ENCODE measurements at regions not wholly inside any gene's neighbourhood (a gene's known extent, or its start where the extent isn't known, plus 50 kb on each side); places are given as distances from the start of the nearest gene placed in this dataset.

DNA sequence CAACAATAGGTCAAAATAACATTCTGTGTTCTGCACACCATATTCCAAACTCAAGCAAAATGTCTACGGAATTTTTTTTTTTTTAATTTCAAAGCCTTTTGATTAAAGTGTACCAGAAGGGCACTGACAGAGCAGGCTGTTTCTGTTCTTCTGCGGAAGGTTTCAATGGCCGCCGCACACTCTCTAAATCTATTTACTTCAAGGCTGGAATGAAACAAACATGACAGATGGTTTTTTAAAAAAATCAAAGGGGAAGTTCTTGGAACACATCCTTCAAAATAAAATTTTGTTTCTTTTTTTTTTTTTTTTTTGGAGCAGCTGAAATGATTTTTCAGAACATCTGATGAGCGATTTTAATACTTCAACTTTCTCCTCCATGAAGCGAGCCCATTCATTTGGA, 259.1 kb downstream of the TXNL1 start (continued):
- TF ChIP-seq ASH2L (IDR thresholded peaks at IDR 0.05; ENCODE audit: borderline replicate concordance, low read depth) (no peak), NFYA (IDR thresholded peaks at IDR 0.05; ENCODE audit: borderline replicate concordance, low read depth, low read length) (no peak)

DNA sequence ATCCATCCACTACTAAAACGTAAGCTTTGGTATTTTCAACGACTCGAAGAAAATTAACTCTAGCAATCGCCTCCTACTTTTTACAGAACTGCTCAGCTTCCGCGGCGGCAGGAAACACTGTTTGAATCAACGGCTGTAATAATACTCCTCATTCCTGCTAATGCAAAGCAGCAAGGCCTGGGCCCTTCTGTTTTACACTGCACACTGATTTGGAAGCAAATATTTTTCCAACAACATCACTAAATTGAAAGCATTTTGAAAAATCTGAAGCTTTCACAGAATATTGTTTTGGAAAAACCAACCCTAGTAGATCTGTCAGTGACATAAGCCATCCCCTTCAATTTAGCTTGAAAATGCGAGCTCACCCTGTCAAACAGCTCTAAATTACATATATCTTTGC, 261.2 kb downstream of the TXNL1 start:
- ChIA-PET POLR2A (no interaction called here), SMC1A (ENCODE audit: uncharacterized antibody, unreplicated experiment) (interaction anchor here (0.6 to 1.4 kb wide), 5 partner anchors 10 to 1686 kb away, joined by 3 to 4 read pairs (median 3); no protein-coding TSS in a partner anchor), RAD21 (ENCODE audit: unreplicated experiment) (no interaction called here), CTCF (interaction anchor here (0.6 kb wide), 1 partner anchor 19 kb away, joined by 3 read pairs; no protein-coding TSS in a partner anchor)
- Histone ChIP-seq H3K27me3 (replicated peaks in 1 of 2; ENCODE audit: control insufficient read depth in 2 of 2, insufficient read depth in 2 of 2, low read length in 1 of 2) (no peaks in the 10 kb centered on the region), H3K36me3 (ENCODE audit: control insufficient read depth in 2 of 2, insufficient read depth in 2 of 2, low read length in 1 of 2) (no peaks in the 10 kb centered on the region), H3K9me3 (replicated peaks; ENCODE audit: control insufficient read depth, insufficient read depth, low read length) (no peaks in the 10 kb centered on the region), H3K27ac (ENCODE audit: control insufficient read depth, insufficient read depth) (no peak overlapping the region), H3K4me2 (ENCODE audit: control insufficient read depth, insufficient read depth) (no peak overlapping the region), H4K20me1 (ENCODE audit: control insufficient read depth, insufficient read depth) (no peaks in the 10 kb centered on the region), H3K4me1 (ENCODE audit: control insufficient read depth, insufficient read depth, low read length) (no peaks in the 10 kb centered on the region), H3K4me3 (no peak overlapping the region), H2AFZ (ENCODE audit: control insufficient read depth, low read depth, low read length) (no peak overlapping the region), H3K9ac (ENCODE audit: control insufficient read depth, insufficient read depth, low read length) (no peak overlapping the region), H3K79me2 (ENCODE audit: control insufficient read depth, insufficient read depth, low read length) (no peaks in the 10 kb centered on the region)
- no TSS peak for BruUV-seq (replicated peaks)
- in situ Hi-C loops (cut with MboI) (no loop called here), intact Hi-C loops (cut with micrococcal nuclease; ENCODE audit: unreplicated experiment) (no loop called here)
- TF ChIP-seq FOXK2 (IDR thresholded peaks at IDR 0.05) = no peak
- TF ChIP-seq CHD2 (IDR thresholded peaks at IDR 0.05; ENCODE audit: borderline replicate concordance, low read depth, low read length) = no peak
- no peak for TF ChIP-seq MTA2 (IDR thresholded peaks at IDR 0.05; ENCODE audit: low read depth)
- TF ChIP-seq, protein P1, sequence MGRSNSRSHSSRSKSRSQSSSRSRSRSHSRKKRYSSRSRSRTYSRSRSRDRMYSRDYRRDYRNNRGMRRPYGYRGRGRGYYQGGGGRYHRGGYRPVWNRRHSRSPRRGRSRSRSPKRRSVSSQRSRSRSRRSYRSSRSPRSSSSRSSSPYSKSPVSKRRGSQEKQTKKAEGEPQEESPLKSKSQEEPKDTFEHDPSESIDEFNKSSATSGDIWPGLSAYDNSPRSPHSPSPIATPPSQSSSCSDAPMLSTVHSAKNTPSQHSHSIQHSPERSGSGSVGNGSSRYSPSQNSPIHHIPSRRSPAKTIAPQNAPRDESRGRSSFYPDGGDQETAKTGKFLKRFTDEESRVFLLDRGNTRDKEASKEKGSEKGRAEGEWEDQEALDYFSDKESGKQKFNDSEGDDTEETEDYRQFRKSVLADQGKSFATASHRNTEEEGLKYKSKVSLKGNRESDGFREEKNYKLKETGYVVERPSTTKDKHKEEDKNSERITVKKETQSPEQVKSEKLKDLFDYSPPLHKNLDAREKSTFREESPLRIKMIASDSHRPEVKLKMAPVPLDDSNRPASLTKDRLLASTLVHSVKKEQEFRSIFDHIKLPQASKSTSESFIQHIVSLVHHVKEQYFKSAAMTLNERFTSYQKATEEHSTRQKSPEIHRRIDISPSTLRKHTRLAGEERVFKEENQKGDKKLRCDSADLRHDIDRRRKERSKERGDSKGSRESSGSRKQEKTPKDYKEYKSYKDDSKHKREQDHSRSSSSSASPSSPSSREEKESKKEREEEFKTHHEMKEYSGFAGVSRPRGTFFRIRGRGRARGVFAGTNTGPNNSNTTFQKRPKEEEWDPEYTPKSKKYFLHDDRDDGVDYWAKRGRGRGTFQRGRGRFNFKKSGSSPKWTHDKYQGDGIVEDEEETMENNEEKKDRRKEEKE (IDR thresholded peaks at IDR 0.05) = no peak
- no peak for TF ChIP-seq SP1 (IDR thresholded peaks at IDR 0.05; ENCODE audit: low read depth, low read length)
- TF ChIP-seq, protein P2, sequence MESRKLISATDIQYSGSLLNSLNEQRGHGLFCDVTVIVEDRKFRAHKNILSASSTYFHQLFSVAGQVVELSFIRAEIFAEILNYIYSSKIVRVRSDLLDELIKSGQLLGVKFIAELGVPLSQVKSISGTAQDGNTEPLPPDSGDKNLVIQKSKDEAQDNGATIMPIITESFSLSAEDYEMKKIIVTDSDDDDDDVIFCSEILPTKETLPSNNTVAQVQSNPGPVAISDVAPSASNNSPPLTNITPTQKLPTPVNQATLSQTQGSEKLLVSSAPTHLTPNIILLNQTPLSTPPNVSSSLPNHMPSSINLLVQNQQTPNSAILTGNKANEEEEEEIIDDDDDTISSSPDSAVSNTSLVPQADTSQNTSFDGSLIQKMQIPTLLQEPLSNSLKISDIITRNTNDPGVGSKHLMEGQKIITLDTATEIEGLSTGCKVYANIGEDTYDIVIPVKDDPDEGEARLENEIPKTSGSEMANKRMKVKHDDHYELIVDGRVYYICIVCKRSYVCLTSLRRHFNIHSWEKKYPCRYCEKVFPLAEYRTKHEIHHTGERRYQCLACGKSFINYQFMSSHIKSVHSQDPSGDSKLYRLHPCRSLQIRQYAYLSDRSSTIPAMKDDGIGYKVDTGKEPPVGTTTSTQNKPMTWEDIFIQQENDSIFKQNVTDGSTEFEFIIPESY (IDR thresholded peaks at IDR 0.05) = no peak
- no peak for TF ChIP-seq CBX5 (IDR thresholded peaks at IDR 0.05; ENCODE audit: low read depth)
- TF ChIP-seq, protein P3, sequence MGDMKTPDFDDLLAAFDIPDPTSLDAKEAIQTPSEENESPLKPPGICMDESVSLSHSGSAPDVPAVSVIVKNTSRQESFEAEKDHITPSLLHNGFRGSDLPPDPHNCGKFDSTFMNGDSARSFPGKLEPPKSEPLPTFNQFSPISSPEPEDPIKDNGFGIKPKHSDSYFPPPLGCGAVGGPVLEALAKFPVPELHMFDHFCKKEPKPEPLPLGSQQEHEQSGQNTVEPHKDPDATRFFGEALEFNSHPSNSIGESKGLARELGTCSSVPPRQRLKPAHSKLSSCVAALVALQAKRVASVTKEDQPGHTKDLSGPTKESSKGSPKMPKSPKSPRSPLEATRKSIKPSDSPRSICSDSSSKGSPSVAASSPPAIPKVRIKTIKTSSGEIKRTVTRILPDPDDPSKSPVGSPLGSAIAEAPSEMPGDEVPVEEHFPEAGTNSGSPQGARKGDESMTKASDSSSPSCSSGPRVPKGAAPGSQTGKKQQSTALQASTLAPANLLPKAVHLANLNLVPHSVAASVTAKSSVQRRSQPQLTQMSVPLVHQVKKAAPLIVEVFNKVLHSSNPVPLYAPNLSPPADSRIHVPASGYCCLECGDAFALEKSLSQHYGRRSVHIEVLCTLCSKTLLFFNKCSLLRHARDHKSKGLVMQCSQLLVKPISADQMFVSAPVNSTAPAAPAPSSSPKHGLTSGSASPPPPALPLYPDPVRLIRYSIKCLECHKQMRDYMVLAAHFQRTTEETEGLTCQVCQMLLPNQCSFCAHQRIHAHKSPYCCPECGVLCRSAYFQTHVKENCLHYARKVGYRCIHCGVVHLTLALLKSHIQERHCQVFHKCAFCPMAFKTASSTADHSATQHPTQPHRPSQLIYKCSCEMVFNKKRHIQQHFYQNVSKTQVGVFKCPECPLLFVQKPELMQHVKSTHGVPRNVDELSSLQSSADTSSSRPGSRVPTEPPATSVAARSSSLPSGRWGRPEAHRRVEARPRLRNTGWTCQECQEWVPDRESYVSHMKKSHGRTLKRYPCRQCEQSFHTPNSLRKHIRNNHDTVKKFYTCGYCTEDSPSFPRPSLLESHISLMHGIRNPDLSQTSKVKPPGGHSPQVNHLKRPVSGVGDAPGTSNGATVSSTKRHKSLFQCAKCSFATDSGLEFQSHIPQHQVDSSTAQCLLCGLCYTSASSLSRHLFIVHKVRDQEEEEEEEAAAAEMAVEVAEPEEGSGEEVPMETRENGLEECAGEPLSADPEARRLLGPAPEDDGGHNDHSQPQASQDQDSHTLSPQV (IDR thresholded peaks at IDR 0.05) = no peak
- TF ChIP-seq YBX1 (IDR thresholded peaks at IDR 0.05) = no peak
- TF ChIP-seq ZNF274 (IDR thresholded peaks at IDR 0.05; ENCODE audit: insufficient read depth, insufficient read length) = no peak
- DNase-seq (ENCODE audit: low read depth, low spot score) (no peak), ATAC-seq (no peak), FAIRE-seq (no peak)
- WGBS (ENCODE audit: insufficient coverage, insufficient replicate concordance, low lambda C conversion rate, missing lambda C conversion rate) = 63% methylated on average over 9 of the region's 9 CpGs
